ENCODE measurements at regions not wholly inside any gene's neighbourhood (a gene's known extent, or its start where the extent isn't known, plus 50 kb on each side); places are given as distances from the start of the nearest gene placed in this dataset.

GRCh38 chr2:45259138-45259537 is 249.9 kb upstream of the SIX2 start:
- intact Hi-C loops (cut with DNase I): no loop called here
- peak in 3 of 42 donors; percentile 20 to 37 (median 30) for DNase-seq

GRCh38 chr2:45258311-45258710 is 249.1 kb upstream of the SIX2 start:
- intact Hi-C loops (cut with DNase I): no loop called here
- peak in 2 of 42 donors; percentile 32 to 41 for DNase-seq

- intact Hi-C loops (cut with DNase I): no loop called here
- DNase-seq: peak in 1 of 42 donors; percentile 14
Measured at GRCh38 chr2:45257820-45258219, 248.6 kb upstream of the SIX2 start.

GRCh38 chr2:45256867-45257641 is 247.8 kb upstream of the SIX2 start:
- DNase-seq: peak in 1 of 42 donors; percentile 15
- intact Hi-C loops (cut with DNase I): no loop called here

GRCh38 chr2:45256173-45256866 is 247.1 kb upstream of the SIX2 start:
- peak in 15 of 42 donors; percentile 11 to 74 (median 37) for DNase-seq
- intact Hi-C loops (cut with DNase I): no loop called here

- intact Hi-C loops (cut with DNase I): no loop called here
- peak in 1 of 42 donors; percentile 25 for DNase-seq
Measured at GRCh38 chr2:45255563-45255962, 246.3 kb upstream of the SIX2 start.

- DNase-seq: peak in 1 of 42 donors; percentile 27
- intact Hi-C loops (cut with DNase I): no loop called here
Measured at GRCh38 chr2:45254025-45254424, 244.8 kb upstream of the SIX2 start.

GRCh38 chr2:45253151-45253550 is 243.9 kb upstream of the SIX2 start:
- intact Hi-C loops (cut with DNase I): no loop called here
- DNase-seq: no peak

- peak in 1 of 42 donors; percentile 13 for DNase-seq
- intact Hi-C loops (cut with DNase I): no loop called here
Measured at GRCh38 chr2:45250176-45250575, 240.9 kb upstream of the SIX2 start.

- intact Hi-C loops (cut with DNase I): no loop called here
- no peak for DNase-seq
Measured at GRCh38 chr2:45248214-45248613, 239.0 kb upstream of the SIX2 start.

- intact Hi-C loops (cut with DNase I): no loop called here
- no peak for DNase-seq
Measured at GRCh38 chr2:45244928-45245327, 235.7 kb upstream of the SIX2 start.

GRCh38 chr2:45242161-45242741 is 233.0 kb upstream of the SIX2 start:
- intact Hi-C loops (cut with DNase I): no loop called here
- peak in 30 of 42 donors; percentile 21 to 86 (median 55) for DNase-seq

GRCh38 chr2:45241061-45241561 is 231.9 kb upstream of the SIX2 start:
- intact Hi-C loops (cut with DNase I): no loop called here
- DNase-seq: peak in 1 of 42 donors; percentile 34

GRCh38 chr2:45237850-45238542 is 228.7 kb upstream of the SIX2 start:
- no peak for DNase-seq
- intact Hi-C loops (cut with DNase I): no loop called here

- intact Hi-C loops (cut with DNase I): no loop called here
Measured at GRCh38 chr2:45237128-45237527, 227.9 kb upstream of the SIX2 start.

GRCh38 chr2:45236268-45236667 is 227.0 kb upstream of the SIX2 start:
- intact Hi-C loops (cut with DNase I): no loop called here
- no peak for DNase-seq

More at GRCh38 chr2:45237128-45237527, 227.9 kb upstream of the SIX2 start:
- no peak for DNase-seq

GRCh38 chr2:45233301-45233700 is 224.0 kb upstream of the SIX2 start:
- DNase-seq: no peak
- intact Hi-C loops (cut with DNase I): no loop called here

- intact Hi-C loops (cut with DNase I): no loop called here
- no peak for DNase-seq
Measured at GRCh38 chr2:45232818-45233217, 223.6 kb upstream of the SIX2 start.

- DNase-seq: no peak
Measured at GRCh38 chr2:45229411-45229810, 220.2 kb upstream of the SIX2 start.

More at GRCh38 chr2:45229411-45229810, 220.2 kb upstream of the SIX2 start:
- intact Hi-C loops (cut with DNase I): no loop called here

Measured in head of caudate nucleus (tissue), 42 donors.